H1 (cell line): ENCODE measurements at regions not wholly inside any gene's neighbourhood (a gene's known extent, or its start where the extent isn't known, plus 50 kb on each side); places are given as distances from the start of the nearest gene placed in this dataset.

Experiments
- HDAC2 ChIP-seq, 2 experiments: fragments of 300-600 bp in 1 of 2; sonication (generic) in 1 of 2; IDR thresholded peaks; 2 replicates each; pipeline ENCODE4 v1.6.1; 2011 to 2012; ENCODE audit warnings: low read depth in 2 of 2, low read length in 2 of 2, mild to moderate bottlenecking in 2 of 2, moderate library complexity in 2 of 2, borderline replicate concordance in 1 of 2, inconsistent platforms in 1 of 2
- POLR2AphosphoS5 ChIP-seq: IDR thresholded peaks from 2 replicates; pipeline ENCODE4 v1.6.1; 2011; ENCODE audit warnings: low read depth, low read length
- SP4 ChIP-seq: IDR thresholded peaks from 2 replicates; pipeline ENCODE4 v1.6.1; 2012; ENCODE audit warnings: low read length, inconsistent platforms
- ZNF274 ChIP-seq: IDR thresholded peaks from 2 replicates; pipeline ENCODE4 v1.7.0; 2012; ENCODE audit warnings: low read length, borderline replicate concordance; ENCODE audit errors: extremely low read depth
- TF ChIP-seq, protein P1 (sequence below), 3 experiments: IDR thresholded peaks; 1 replicate in 2 of 3; 2 replicates in 1 of 3; pipeline versions ENCODE4 v1.5.1 to v1.6.1; 2011; ENCODE audit warnings: low read length in 3 of 3, mild to moderate bottlenecking in 3 of 3, inconsistent platforms in 2 of 3, low read depth in 1 of 3, moderate library complexity in 1 of 3; ENCODE audit not compliant: insufficient read depth in 1 of 3; ENCODE audit errors: control extremely low read depth in 1 of 3

DNA sequence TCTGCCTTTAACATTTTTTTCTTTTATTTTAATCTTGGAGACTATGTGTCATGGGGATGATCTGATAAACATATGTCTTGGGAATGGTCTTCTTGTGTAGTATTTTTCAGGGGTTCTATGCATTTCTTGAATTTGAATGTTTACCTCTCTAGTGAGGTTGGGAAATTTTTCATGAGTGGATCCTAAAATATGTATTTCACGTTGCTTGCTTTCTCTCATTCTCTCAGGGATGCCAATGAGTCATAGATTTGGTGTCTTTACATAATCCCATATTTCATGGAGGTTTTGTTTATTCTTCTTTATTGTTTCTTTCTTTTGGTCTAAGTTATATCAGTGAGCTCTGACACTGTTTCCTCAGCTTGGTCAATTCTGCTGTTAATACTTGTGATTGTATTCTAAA is 1237.2 kb downstream of the PLA2G4A start:
- TF ChIP-seq POLR2AphosphoS5 (no peak), SP4 (no peak), ZNF274 (no peak), HDAC2 (IDR thresholded peaks at IDR 0.05; ENCODE audit: borderline replicate concordance in 1 of 2, low read depth in 2 of 2, low read length in 2 of 2) (no peak)
- TF ChIP-seq, protein P1, sequence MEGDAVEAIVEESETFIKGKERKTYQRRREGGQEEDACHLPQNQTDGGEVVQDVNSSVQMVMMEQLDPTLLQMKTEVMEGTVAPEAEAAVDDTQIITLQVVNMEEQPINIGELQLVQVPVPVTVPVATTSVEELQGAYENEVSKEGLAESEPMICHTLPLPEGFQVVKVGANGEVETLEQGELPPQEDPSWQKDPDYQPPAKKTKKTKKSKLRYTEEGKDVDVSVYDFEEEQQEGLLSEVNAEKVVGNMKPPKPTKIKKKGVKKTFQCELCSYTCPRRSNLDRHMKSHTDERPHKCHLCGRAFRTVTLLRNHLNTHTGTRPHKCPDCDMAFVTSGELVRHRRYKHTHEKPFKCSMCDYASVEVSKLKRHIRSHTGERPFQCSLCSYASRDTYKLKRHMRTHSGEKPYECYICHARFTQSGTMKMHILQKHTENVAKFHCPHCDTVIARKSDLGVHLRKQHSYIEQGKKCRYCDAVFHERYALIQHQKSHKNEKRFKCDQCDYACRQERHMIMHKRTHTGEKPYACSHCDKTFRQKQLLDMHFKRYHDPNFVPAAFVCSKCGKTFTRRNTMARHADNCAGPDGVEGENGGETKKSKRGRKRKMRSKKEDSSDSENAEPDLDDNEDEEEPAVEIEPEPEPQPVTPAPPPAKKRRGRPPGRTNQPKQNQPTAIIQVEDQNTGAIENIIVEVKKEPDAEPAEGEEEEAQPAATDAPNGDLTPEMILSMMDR (IDR thresholded peaks at IDR 0.05; ENCODE audit: control extremely low read depth in 1 of 3, insufficient read depth in 1 of 3, low read depth in 1 of 3, low read length in 3 of 3): no peak
